D341Med (cell line): ENCODE measurements at regions not wholly inside any gene's neighbourhood (a gene's known extent, or its start where the extent isn't known, plus 50 kb on each side); places are given as distances from the start of the nearest gene placed in this dataset.

Source experiments
- DNase-seq: peaks from one replicate; pipeline ENCODE4 v3.0.0; 2012; ENCODE audit warnings: low spot score

DNA sequence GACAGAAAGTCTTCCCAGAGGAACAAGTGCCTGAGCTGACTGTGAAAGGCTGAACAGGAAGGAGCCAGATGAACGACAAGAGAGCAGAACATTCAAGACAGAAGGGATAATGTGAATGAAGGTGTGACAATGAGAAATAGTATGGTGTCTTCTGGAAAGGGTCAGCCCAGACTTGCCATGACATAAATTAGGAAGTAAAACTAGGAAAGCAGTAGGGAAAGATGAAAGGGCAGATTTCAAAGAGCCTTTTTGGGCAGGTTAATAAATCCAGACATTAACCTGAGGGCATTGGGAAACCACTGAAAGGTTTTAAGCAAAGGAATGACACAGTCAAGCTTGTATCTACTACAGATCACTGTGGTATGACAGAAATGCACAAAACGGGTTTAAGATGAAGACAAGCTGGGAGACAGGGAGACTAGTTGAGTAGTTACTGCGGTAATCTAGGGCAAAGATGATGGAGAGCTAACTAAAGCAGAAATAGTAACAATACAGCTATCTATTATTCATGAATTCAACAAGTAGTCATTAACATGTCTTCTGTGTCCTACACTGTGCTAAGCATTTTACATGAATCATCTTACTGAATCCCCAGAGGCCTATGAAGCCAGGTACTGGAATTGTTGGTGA, 580.9 kb upstream of the WWC1 start:
- DNase-seq = no peak

DNA sequence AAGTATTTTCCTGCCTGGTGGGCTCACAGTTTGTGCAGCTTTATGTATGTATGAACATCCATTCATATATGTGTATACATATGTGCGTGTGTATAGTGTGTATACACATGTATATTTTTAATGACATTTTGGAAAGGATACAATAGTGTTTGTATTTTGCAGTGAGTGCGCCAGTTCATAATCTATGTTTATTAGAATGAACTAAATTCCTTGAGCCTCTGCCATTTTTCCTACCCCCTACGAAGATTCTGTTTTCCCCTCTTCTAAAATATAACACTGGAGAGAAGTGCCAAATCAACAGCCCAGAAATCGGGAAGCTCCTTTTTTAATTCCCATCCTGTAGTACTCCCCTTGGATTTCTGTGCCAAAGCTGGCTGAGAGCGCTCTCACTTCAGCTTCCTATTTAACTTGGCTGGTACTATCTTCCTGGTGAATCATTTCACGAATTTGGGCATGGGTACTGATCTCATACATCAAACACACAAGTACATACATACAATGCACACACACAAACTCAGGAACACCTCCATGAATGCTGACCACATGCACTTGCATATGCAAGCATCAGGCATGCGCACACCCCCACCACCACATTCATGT, 578.4 kb upstream of the WWC1 start:
- DNase-seq = no peak

DNA sequence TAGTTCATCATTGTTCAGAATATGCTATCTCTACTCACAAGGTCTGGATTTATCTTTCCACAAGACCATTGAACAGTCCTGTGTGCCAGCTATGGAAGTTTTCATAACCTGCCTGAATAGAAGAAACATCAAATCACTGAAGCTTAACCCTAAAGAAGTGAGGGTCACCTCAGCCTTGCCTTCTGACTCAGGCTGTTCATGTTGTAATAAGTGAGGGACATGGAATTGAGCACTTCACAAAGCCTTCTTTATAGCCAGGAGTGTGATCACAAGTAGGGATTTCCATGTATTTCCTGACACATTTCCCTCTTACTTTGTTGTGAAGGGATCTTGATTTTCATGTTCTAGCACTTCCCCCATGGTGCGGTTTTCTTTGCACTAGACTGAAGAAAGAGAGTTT, 577.5 kb upstream of the WWC1 start:
- no peak for DNase-seq

DNA sequence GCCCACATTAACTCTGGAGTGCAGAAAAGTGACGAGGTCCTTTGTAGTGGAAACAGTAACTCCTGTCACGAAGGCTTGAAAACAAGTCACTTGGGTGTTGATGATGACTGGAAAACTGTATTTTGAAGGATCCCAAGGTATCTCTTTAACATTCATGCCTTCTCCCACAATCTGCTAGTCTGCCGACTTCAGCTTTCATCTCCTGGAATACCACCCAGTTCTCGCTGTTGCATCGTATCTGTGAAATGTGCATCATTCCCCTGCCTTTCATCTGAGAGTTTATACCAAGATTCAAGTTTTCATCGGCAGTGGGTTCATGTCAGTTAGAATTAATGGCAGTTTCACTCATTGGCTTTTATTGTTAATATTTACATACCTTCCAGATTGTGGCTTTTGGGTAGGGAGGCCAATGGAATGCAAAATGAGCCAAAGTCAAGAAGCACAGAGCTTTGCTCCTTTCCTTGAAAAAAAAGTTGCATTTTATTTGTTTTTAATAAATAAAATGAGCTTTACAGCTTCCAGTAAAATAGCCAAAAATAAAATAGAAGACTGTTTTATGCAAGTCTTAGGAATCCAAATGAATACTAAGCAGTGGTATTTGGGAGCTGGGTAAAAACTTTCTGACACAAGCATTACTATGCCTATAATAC, 575.2 kb upstream of the WWC1 start:
- DNase-seq = no peak

DNA sequence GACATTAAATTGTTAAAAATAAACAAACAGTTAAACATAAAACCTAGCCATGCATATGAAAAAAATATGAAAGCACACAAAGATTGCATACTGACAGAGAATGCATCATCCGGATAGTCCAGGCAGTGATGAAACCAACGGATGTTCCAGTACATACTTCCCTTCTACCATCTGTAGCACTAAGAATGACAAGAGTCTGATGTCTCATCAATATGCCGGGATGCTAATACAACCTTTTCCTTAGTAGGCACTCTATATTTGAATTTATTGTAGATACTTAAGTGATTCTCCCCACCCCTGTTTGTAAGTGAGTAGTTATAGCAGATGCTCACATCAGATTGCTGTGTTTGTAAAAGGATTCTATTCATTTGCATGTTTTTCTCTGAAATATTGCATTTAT, 571.2 kb upstream of the WWC1 start:
- DNase-seq = no peak

DNA sequence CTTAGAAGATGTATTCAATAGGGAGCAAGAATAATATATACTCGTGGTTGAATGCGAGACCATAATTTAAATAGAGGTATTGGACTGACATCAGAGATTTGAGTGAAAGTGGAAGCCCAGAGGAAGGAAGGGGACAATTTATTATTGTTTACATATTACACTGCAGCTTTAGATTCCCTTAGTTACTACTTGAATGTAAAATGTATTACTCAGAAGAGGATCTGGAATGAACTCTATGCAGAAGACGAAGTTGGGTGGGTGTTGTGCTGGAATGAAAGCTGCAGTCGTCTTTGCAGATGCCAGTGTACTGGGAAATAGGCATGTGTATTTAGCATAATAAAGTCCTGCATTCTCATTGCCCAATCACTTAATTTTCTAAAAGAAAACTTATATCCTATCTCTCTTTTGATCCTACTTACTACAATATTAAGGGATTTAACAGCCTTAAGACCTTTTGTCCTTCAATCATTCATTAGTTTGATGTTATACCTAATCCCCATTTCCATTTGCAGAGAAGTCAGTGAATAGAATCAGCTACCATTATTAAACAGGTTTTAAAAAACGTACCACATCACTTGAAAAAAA, 570.7 kb upstream of the WWC1 start:
- DNase-seq = no peak

DNA sequence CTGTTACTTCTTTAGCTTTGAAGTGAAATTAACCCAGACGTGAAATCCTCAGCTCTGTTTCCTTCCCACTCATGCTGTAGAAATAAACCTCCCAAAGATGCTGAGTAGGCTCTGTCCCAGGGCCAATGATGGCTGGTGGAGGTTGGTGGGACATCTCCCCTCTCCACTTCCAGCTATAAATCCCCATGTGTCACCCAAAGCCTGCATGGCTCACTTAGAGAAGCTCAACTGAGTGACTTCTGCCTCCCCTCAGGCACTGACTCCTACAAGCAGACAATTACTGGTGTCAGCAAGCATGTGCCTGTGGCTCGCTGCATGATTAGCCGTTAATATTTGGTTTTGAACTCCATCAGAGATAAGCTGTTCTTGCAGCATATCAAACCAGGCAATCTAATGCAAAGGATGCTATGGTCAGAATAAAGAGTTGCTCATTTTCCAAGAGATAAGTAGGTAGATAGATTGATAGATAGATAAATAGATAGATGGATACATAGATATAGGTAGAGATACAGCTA, 569.5 kb upstream of the WWC1 start:
- no peak for DNase-seq

DNA sequence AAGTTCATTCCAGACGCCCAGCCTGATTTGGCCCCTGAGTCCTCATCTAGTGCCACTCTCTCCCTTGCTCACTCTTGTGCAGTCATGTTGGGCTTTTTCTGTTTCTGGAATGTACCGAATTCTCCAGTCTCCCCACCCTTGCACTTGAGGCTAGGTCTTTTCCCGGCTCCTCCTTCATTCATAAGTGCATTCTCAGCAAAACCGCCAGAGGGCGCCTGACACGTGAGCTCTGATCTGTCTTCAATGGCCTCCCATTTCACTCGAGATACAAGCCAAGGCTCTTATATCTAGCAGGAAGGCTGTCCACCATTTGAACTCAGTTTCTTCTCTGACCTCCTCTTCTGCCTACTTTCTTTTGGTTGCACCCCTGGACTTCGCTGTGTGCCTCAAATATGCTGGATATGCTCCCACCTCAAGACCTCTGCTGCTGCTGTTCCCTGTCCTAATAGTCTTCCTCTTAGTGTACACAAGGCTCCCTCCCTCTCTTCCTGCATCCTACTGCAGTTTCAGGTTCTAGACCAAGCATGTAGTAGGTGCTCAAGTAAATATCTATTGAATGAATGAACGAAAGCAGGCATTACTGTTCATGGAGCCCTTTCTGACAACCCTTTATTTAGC, 568.1 kb upstream of the WWC1 start:
- peak; percentile 78 for DNase-seq

DNA sequence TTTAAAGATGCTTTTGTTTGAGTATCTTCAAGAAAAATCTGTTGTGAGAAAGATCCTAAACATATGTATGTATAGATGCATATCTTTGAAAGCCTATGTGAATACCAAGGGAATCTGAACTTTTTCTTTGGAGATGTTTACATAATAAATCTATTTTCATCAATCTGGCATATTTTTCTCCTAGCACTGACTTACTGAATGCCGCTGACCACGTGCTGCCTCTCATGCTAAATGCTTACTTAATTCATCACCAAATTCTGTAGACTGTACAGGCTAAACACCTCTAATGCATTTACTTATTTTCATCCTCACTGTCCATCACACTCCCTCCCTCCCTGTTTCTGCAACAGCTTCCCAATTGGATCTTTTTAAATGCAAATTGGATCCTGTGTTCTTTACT, 566.2 kb upstream of the WWC1 start:
- no peak for DNase-seq

DNA sequence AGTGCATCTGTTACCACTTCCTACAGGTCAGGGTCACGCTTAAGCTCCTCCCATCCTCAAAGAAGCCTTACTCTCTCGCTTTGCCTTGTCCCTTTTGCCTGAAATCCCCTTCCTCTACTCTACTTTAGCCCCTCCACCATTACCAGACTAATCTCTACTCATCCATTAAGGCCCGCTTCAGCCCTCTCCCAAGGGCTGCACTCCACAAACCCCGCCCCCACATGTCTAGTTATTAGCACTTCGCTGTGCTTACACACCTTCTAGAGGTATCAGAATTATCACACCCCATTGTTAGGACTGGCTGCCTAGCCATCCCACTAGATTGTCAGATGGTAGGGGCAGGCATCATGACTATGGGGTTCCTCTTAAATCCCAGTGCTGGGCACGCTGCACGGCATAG, 565.7 kb upstream of the WWC1 start:
- DNase-seq = no peak

- DNase-seq = no peak
These were observed 564.8 kb upstream of the WWC1 start for GRCh38 chr5:167726642-167727041.

- no peak for DNase-seq
These were observed 561.3 kb upstream of the WWC1 start for GRCh38 chr5:167730121-167730520.

DNA sequence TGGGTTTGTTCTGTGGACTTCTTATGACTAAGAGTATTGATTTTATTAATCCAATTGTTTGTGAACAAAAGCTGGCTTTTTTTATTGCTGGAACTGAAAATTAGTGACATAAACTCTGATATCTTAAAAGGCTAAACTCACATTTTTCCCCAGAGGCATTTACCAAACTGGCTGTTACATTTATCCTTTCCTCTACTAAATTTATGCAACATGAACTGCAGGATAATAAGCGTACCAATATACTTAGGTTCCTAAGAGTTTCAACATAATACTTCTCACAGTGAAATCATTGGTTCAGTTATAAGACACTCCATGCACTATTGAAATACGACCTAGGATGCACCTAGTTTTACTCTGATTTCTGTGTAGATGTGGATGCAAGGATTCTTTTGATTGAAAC, 560.8 kb upstream of the WWC1 start:
- no peak for DNase-seq

DNA sequence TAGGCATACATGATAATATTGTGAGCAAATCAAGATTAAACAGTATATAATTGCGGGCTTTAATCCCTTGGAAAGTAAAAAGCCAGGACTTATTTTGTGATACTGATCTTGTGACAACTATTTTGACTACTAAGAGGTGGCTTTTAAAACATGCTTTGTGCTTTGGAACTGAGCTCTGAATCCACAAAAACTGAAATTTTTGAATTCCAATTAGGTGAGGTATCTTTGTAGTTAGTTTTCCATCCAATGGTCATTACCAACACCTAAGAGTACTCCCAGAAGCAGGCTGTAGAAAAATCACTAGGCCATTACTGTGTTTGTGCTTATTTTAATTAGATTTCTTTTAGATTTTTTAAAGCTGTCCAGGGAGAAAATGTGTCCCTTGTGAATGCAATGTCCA, 559.5 kb upstream of the WWC1 start:
- DNase-seq = no peak

- no peak for DNase-seq
These were observed 558.9 kb upstream of the WWC1 start for GRCh38 chr5:167732499-167732898.

DNA sequence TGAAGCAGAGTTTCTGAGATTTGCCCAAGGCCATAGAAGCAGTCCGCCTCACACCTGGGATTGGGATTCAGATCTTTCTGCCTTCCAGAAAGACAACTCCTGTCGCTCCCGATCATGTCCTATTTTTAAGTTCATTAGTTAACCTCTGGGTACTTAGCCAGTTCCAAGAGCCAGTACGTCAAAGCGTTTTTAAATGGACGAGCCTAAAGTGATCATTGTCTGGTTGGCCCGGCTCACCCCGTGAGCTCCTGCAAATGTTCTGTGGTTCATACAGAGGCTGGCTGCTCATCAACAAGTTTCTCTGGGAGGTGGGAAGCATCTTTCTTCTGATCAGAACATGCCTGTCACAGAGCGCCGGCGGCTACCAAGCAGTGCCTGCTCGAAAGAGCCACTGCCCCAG, 554.5 kb upstream of the WWC1 start:
- no peak for DNase-seq

GRCh38 chr5:167743695-167744464, 547.6 kb upstream of the WWC1 start:
- no peak for DNase-seq

- DNase-seq = no peak
These were observed 545.6 kb upstream of the WWC1 start for GRCh38 chr5:167745868-167746267.

- DNase-seq = no peak
These were observed 540.9 kb upstream of the WWC1 start for GRCh38 chr5:167750586-167750985.

GRCh38 chr5:167752936-167753335, 538.5 kb upstream of the WWC1 start:
- DNase-seq = no peak

GRCh38 chr5:167753725-167754490, 537.5 kb upstream of the WWC1 start:
- no peak for DNase-seq
